SU-DHL-6 (cell line): ENCODE measurements at regions not wholly inside any gene's neighbourhood (a gene's known extent, or its start where the extent isn't known, plus 50 kb on each side); places are given as distances from the start of the nearest gene placed in this dataset.

Experiments used
- H2AFZ ChIP-seq: fragments of 200-600 bp; sonication (generic); 2 replicates; pipeline ENCODE4 v1.6.1; 2014; ENCODE audit warnings: low read depth, mild to moderate bottlenecking, moderate library complexity, mixed read lengths, antibody characterized with exemption, low read length; ENCODE audit not compliant: severe bottlenecking
- H3F3A ChIP-seq: fragments of 200-600 bp; shearing (Covaris generic); 2 replicates; pipeline ENCODE4 v1.6.0; 2016; ENCODE audit warnings: antibody characterized with exemption, mild to moderate bottlenecking; ENCODE audit not compliant: insufficient read depth
- H3K27ac ChIP-seq: fragments of 200-600 bp; sonication (generic); 2 replicates; pipeline ENCODE4 v1.5.1; 2016; ENCODE audit warnings: low read depth, mild to moderate bottlenecking, low read length, moderate library complexity, mixed read lengths
- H3K27me3 ChIP-seq: fragments of 200-600 bp; sonication (generic), shearing (Covaris generic); 2 replicates; pipeline ENCODE4 v1.6.0; 2014; ENCODE audit warnings: mild to moderate bottlenecking, low read length
- H3K36me3 ChIP-seq: fragments of 200-600 bp; sonication (generic); 2 replicates; pipeline ENCODE4 v1.6.1; 2014; ENCODE audit warnings: mild to moderate bottlenecking, low read length, mixed read lengths
- H3K4me2 ChIP-seq: fragments of 300-600, 200-600 bp; shearing (Covaris generic), sonication (generic); 2 replicates; pipeline ENCODE4 v1.6.0; 2014; ENCODE audit warnings: low read length, low read depth, mild to moderate bottlenecking; ENCODE audit not compliant: poor library complexity, severe bottlenecking
- H3K4me3 ChIP-seq: fragments of 200-600 bp; sonication (generic); 2 replicates; pipeline ENCODE4 v1.5.1; 2014; ENCODE audit warnings: antibody characterized with exemption, low read length, mild to moderate bottlenecking, mixed read lengths; ENCODE audit not compliant: insufficient read depth, poor library complexity, severe bottlenecking
- H3K79me2 ChIP-seq: fragments of 200-600 bp; sonication (generic); 2 replicates; pipeline ENCODE4 v1.6.1; 2014; ENCODE audit warnings: mild to moderate bottlenecking, low read length, moderate library complexity; ENCODE audit not compliant: insufficient read depth
- H3K9ac ChIP-seq: fragments of 200-600 bp; sonication (generic); 2 replicates; pipeline ENCODE4 v1.7.0; 2014; ENCODE audit warnings: mild to moderate bottlenecking, low read length
- H3K9me2 ChIP-seq: fragments of 200-600 bp; sonication (generic); replicated peaks from 2 replicates; pipeline ENCODE4 v1.6.1; 2014; ENCODE audit warnings: low read length; ENCODE audit not compliant: insufficient read depth
- H3K9me3 ChIP-seq: fragments of 200-600 bp; sonication (generic); 2 replicates; pipeline ENCODE4 v1.6.1; 2014; ENCODE audit warnings: low read length, mixed read lengths; ENCODE audit not compliant: insufficient read depth
- H4K20me1 ChIP-seq: fragments of 200-600 bp; sonication (generic); 2 replicates; pipeline ENCODE4 v1.6.1; 2014; ENCODE audit warnings: low read depth, mild to moderate bottlenecking, antibody characterized with exemption, low read length, moderate library complexity, mixed read lengths
- CTCF ChIP-seq: fragments of 200-600 bp; sonication (generic); IDR thresholded peaks from one replicate; pipeline ENCODE4 v1.5.1; 2017; ENCODE audit warnings: antibody characterized with exemption, mild to moderate bottlenecking, low read length, moderate library complexity; ENCODE audit not compliant: insufficient read depth, poor library complexity, severe bottlenecking
- EZH2phosphoT487 ChIP-seq: fragments of 200-600 bp; sonication (generic), shearing (Covaris generic); conservative IDR thresholded peaks from 2 replicates; pipeline ENCODE4 v1.6.1; 2018; ENCODE audit warnings: mild to moderate bottlenecking, antibody characterized with exemption, low read length, moderate library complexity, mixed read lengths

GRCh38 chr6:84461461-84461860, 234.0 kb upstream of the CEP162 start:
- Histone ChIP-seq H3K9me3 (no peaks in the 10 kb centered on the region), H3K27me3 (no peaks in the 10 kb centered on the region)

GRCh38 chr6:84460491-84460890, 233.0 kb upstream of the CEP162 start:
- Histone ChIP-seq H3K27me3 (no peaks in the 10 kb centered on the region), H3K4me2 (no peak overlapping the region), H3K79me2 (no peaks in the 10 kb centered on the region), H2AFZ (no peak overlapping the region), H3K4me3 (no peak overlapping the region), H3K36me3 (no peaks in the 10 kb centered on the region), H3K9me2 (no peaks in the 10 kb centered on the region), H3F3A (no peaks in the 10 kb centered on the region), H3K9ac (no peak overlapping the region), H4K20me1 (no peaks in the 10 kb centered on the region), H3K9me3 (no peaks in the 10 kb centered on the region), H3K27ac (no peak overlapping the region)
- no peak for TF ChIP-seq CTCF

More at GRCh38 chr6:84461461-84461860, 234.0 kb upstream of the CEP162 start:
- no peak for TF ChIP-seq CTCF
- TF ChIP-seq EZH2phosphoT487: no peak
- no peaks in the 10 kb centered on the region for H4K20me1 ChIP-seq
- no peak overlapping the region for H3K9ac ChIP-seq
- no peak overlapping the region for H3K27ac ChIP-seq
- no peaks in the 10 kb centered on the region for H3K9me2 ChIP-seq
- no peak overlapping the region for H2AFZ ChIP-seq
- no peaks in the 10 kb centered on the region for H3K79me2 ChIP-seq
- H3K36me3 ChIP-seq: no peaks in the 10 kb centered on the region
- H3K4me3 ChIP-seq: no peak overlapping the region
- no peak overlapping the region for H3K4me2 ChIP-seq
- no peaks in the 10 kb centered on the region for H3F3A ChIP-seq

- no peaks in the 10 kb centered on the region for H3F3A ChIP-seq
- H3K27me3 ChIP-seq: no peaks in the 10 kb centered on the region
- no peak overlapping the region for H2AFZ ChIP-seq
- H3K27ac ChIP-seq: no peak overlapping the region
- H3K9me2 ChIP-seq: no peaks in the 10 kb centered on the region
- H3K36me3 ChIP-seq: no peaks in the 10 kb centered on the region
- no peaks in the 10 kb centered on the region for H3K79me2 ChIP-seq
- H3K4me3 ChIP-seq: no peak overlapping the region
- H3K9ac ChIP-seq: no peak overlapping the region
- no peak for TF ChIP-seq EZH2phosphoT487
- no peak for TF ChIP-seq CTCF
- no peak overlapping the region for H3K4me2 ChIP-seq
- H4K20me1 ChIP-seq: no peaks in the 10 kb centered on the region
- H3K9me3 ChIP-seq: no peaks in the 10 kb centered on the region
Observed at GRCh38 chr6:84459401-84459800, 232.0 kb upstream of the CEP162 start.

GRCh38 chr6:84458271-84458670, 230.8 kb upstream of the CEP162 start:
- H3K79me2 ChIP-seq: no peaks in the 10 kb centered on the region
- no peak overlapping the region for H2AFZ ChIP-seq
- no peaks in the 10 kb centered on the region for H3K9me3 ChIP-seq
- H3F3A ChIP-seq: no peaks in the 10 kb centered on the region
- no peak overlapping the region for H3K4me2 ChIP-seq
- no peaks in the 10 kb centered on the region for H3K9me2 ChIP-seq
- TF ChIP-seq EZH2phosphoT487 (no peak), CTCF (no peak)
- H3K27ac ChIP-seq: no peak overlapping the region
- H3K36me3 ChIP-seq: no peaks in the 10 kb centered on the region
- no peak overlapping the region for H3K4me3 ChIP-seq
- H4K20me1 ChIP-seq: no peaks in the 10 kb centered on the region
- H3K9ac ChIP-seq: no peak overlapping the region
- no peaks in the 10 kb centered on the region for H3K27me3 ChIP-seq
